Neuronal stem cell (in vitro differentiated cells): ENCODE measurements at regions not wholly inside any gene's neighbourhood (a gene's known extent, or its start where the extent isn't known, plus 50 kb on each side); places are given as distances from the start of the nearest gene placed in this dataset.

Source experiments
- DNase-seq: peaks from one replicate; pipeline ENCODE4 v3.0.0-alpha.2; 2013; ENCODE audit warnings: low spot score
- H2AFZ ChIP-seq: one replicate; pipeline ENCODE4 v1.6.1; 2013; ENCODE audit warnings: mild to moderate bottlenecking, low read length, inconsistent platforms
- H2AK5ac ChIP-seq: 2 replicates; pipeline ENCODE4 v1.6.1; 2013; ENCODE audit warnings: low read depth, mild to moderate bottlenecking, inconsistent platforms, low read length, moderate library complexity, mixed read lengths
- H2BK120ac ChIP-seq: 2 replicates; pipeline ENCODE4 v1.6.1; 2013; ENCODE audit warnings: low read depth, mild to moderate bottlenecking, inconsistent platforms, low read length, moderate library complexity, mixed read lengths
- H2BK12ac ChIP-seq: one replicate; pipeline ENCODE4 v1.6.1; 2013; ENCODE audit warnings: low read length, inconsistent platforms
- H2BK15ac ChIP-seq: 2 replicates; pipeline ENCODE4 v1.6.1; 2013; ENCODE audit warnings: mild to moderate bottlenecking, low read length, inconsistent platforms, mixed read lengths
- H2BK5ac ChIP-seq: one replicate; pipeline ENCODE4 v1.6.1; 2013; ENCODE audit warnings: inconsistent platforms, mild to moderate bottlenecking, low read length, moderate library complexity
- H3K14ac ChIP-seq: one replicate; pipeline ENCODE4 v1.6.1; 2013; ENCODE audit warnings: low read length, inconsistent platforms
- H3K18ac ChIP-seq: 2 replicates; pipeline ENCODE4 v1.6.1; 2013; ENCODE audit warnings: low read length, inconsistent platforms
- H3K23ac ChIP-seq: 2 replicates; pipeline ENCODE4 v1.6.1; 2013; ENCODE audit warnings: low read depth, mild to moderate bottlenecking, mixed read lengths, low read length, inconsistent platforms; ENCODE audit not compliant: poor library complexity
- H3K27ac ChIP-seq: replicated peaks from 3 replicates; pipeline ENCODE4 v1.5.1; 2013; ENCODE audit warnings: low read length, inconsistent platforms
- H3K27me3 ChIP-seq, 3 experiments: 2 replicates each; pipeline ENCODE4 v1.6.1; 2013; ENCODE audit warnings: low read length in 3 of 3, mild to moderate bottlenecking in 2 of 3, inconsistent platforms in 1 of 3, low read depth in 1 of 3, mixed read lengths in 1 of 3, moderate library complexity in 1 of 3; ENCODE audit not compliant: control insufficient read depth in 3 of 3, insufficient read depth in 3 of 3
- H3K36me3 ChIP-seq, 2 donors: replicated peaks in 1 of 2; 2 replicates each; pipeline ENCODE4 v1.6.1; 2013; ENCODE audit warnings: low read length in 2 of 2; ENCODE audit not compliant: control insufficient read depth in 2 of 2, insufficient read depth in 2 of 2
- H3K4ac ChIP-seq: 2 replicates; pipeline ENCODE4 v1.6.1; 2013; ENCODE audit warnings: inconsistent platforms, mild to moderate bottlenecking, low read length, moderate library complexity
- H3K4me1 ChIP-seq, 2 donors: 1 replicate in 1 of 2; 2 replicates in 1 of 2; pipeline ENCODE4 v1.6.1; 2013; ENCODE audit warnings: low read length in 2 of 2, low read depth in 1 of 2; ENCODE audit not compliant: control insufficient read depth in 2 of 2, insufficient read depth in 1 of 2
- H3K4me2 ChIP-seq: one replicate; pipeline ENCODE4 v1.6.1; 2013; ENCODE audit warnings: mild to moderate bottlenecking, low read length, inconsistent platforms; ENCODE audit not compliant: insufficient read depth, poor library complexity, severe bottlenecking
- H3K4me3 ChIP-seq, 2 donors: 2 replicates each; pipeline ENCODE4 v1.5.1; 2013; ENCODE audit warnings: low read length in 2 of 2, mild to moderate bottlenecking in 2 of 2, inconsistent platforms in 1 of 2, moderate library complexity in 1 of 2
- H3K79me1 ChIP-seq: one replicate; pipeline ENCODE4 v1.6.1; 2013; ENCODE audit warnings: low read depth, mild to moderate bottlenecking, inconsistent platforms, low read length, moderate library complexity
- H3K9ac ChIP-seq: one replicate; pipeline ENCODE4 v1.6.1; 2013; ENCODE audit warnings: mild to moderate bottlenecking, low read depth, low read length, inconsistent platforms; ENCODE audit not compliant: poor library complexity
- H3K9me3 ChIP-seq, 2 donors: replicated peaks in 1 of 2; 2 replicates each; pipeline versions ENCODE3 to v1.6.1; 2013; ENCODE audit warnings: low read length in 2 of 2, mild to moderate bottlenecking in 2 of 2, inconsistent platforms in 1 of 2, low read depth in 1 of 2, mixed read lengths in 1 of 2, moderate library complexity in 1 of 2; ENCODE audit not compliant: control insufficient read depth in 2 of 2, insufficient read depth in 1 of 2
- H4K8ac ChIP-seq: one replicate; pipeline ENCODE4 v1.6.1; 2013; ENCODE audit warnings: low read depth, mild to moderate bottlenecking, inconsistent platforms, low read length, moderate library complexity
- H4K91ac ChIP-seq: one replicate; pipeline ENCODE4 v1.6.1; 2013; ENCODE audit warnings: low read length, low read depth, mild to moderate bottlenecking, inconsistent platforms; ENCODE audit not compliant: poor library complexity
- WGBS, 2 donors: extraction: QIAGEN DNeasy Blood & Tissue Kit; methylation state at CpG; one replicate each; pipeline ENCODE4 v1.1.7; 2013; ENCODE audit warnings: missing lambda C conversion rate in 2 of 2, mixed read lengths in 1 of 2; ENCODE audit not compliant: insufficient read length in 2 of 2, insufficient replicate concordance in 1 of 2; ENCODE audit errors: extremely low coverage in 2 of 2; 5-methylcytosine and 5-hydroxymethylcytosine counted together

DNA sequence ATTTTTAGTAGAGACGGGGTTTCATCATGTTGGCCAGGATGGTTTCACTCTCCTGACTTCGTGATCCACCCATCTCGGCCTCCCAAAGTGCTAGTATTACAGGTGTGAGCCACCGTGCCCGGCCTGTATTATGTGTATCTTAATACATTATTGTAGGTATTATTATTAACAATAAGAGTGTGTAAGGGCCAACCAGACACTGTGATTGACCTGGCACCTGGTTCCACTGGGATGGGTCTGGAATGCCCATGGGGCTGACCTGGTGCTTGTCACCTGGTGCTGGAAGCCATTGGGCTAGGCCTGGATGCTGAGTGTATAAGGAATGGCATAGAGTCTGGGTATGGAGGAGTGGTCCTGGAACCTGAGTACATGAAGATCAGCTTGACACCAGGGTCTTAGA is 906.9 kb upstream of the TMEFF2 start:
- Histone ChIP-seq H3K4me2 (no peak overlapping the region), H2BK5ac (no peak overlapping the region), H2BK15ac (no peak overlapping the region), H2AFZ (no peak overlapping the region), H2BK12ac (no peak overlapping the region), H3K4ac (no peak overlapping the region), H3K27me3 (no peaks in the 10 kb centered on the region), H3K79me1 (no peaks in the 10 kb centered on the region), H3K14ac (no peak overlapping the region), H3K23ac (peak overlapping the region; percentile 16), H3K27ac (no peak overlapping the region), H2BK120ac (no peak overlapping the region), H3K18ac (no peak overlapping the region), H3K36me3 (no peaks in the 10 kb centered on the region), H4K8ac (no peak overlapping the region), H3K9me3 (no peaks in the 10 kb centered on the region), H3K9ac (no peak overlapping the region), H3K4me3 (no peak overlapping the region), H2AK5ac (no peak overlapping the region), H3K4me1 (no peaks in the 10 kb centered on the region), H4K91ac (no peak overlapping the region)
- no peak for DNase-seq
- no CpG with 5 or more reads among the region's 5 CpGs for WGBS, 2 donors

DNA sequence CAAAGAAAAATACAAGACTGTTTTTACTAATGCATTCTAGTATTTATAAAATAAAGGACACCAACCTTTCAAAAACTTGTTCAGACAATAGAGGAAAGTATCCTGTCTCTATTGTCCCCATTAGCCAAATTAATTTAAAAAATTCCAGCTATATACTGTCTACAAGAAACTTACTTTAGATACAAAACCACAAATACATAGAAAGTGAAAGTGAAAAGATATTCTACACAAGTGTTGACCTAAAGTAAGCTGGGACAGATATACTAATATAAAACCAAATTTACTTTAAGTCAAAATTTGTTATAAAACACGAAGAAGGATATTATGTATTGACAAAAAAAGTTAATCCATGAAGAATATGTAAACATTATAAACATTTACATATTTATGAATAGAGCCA is 893.3 kb upstream of the TMEFF2 start:
- H3K79me1 ChIP-seq, result no peaks in the 10 kb centered on the region
- no peak overlapping the region for H3K14ac ChIP-seq
- H3K4me3 ChIP-seq, result no peak overlapping the region
- no peak overlapping the region for H2BK12ac ChIP-seq
- H3K27me3 ChIP-seq, result no peaks in the 10 kb centered on the region
- H2BK120ac ChIP-seq, result no peak overlapping the region
- no peak overlapping the region for H2AK5ac ChIP-seq
- H3K23ac ChIP-seq, result no peak overlapping the region
- H2AFZ ChIP-seq, result no peak overlapping the region
- no peak overlapping the region for H3K4ac ChIP-seq
- H3K9ac ChIP-seq, result no peak overlapping the region
- no peak overlapping the region for H3K4me2 ChIP-seq
- no peak overlapping the region for H4K91ac ChIP-seq
- no CpG with 5 or more reads among the region's 1 CpG for WGBS, 2 donors
- DNase-seq, result no peak
- no peak overlapping the region for H3K27ac ChIP-seq
- no peaks in the 10 kb centered on the region for H3K9me3 ChIP-seq
- H3K36me3 ChIP-seq, result no peaks in the 10 kb centered on the region
- no peak overlapping the region for H2BK15ac ChIP-seq
- no peak overlapping the region for H2BK5ac ChIP-seq
- H3K18ac ChIP-seq, result no peak overlapping the region
- no peaks in the 10 kb centered on the region for H3K4me1 ChIP-seq
- no peak overlapping the region for H4K8ac ChIP-seq

DNA sequence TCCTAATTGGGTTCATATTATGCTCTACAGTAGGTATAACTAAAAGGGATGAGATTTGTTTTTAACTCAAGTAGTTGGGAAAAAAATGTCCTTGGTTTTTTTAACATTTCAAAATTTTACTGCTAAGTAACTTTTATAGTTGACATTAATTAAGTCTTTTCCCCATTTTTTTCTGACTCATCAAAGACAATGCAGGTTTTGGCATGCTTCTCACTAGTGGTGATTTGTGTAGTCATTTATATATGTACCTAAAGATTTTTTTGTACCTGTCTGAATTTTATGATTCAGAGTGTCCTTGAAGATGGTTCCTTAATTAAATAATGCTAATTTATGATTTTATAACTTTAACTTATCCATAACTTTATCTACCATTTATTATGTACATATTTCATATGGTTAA is 882.3 kb upstream of the TMEFF2 start:
- DNase-seq, result no peak
- Histone ChIP-seq H3K27me3 (no peaks in the 10 kb centered on the region), H3K4me1 (no peaks in the 10 kb centered on the region), H4K8ac (no peak overlapping the region), H3K14ac (no peak overlapping the region), H3K36me3 (no peaks in the 10 kb centered on the region), H3K18ac (no peak overlapping the region), H3K4ac (no peak overlapping the region), H4K91ac (no peak overlapping the region), H3K9me3 (no peaks in the 10 kb centered on the region), H2BK5ac (no peak overlapping the region), H2BK120ac (no peak overlapping the region), H3K27ac (no peak overlapping the region), H2BK12ac (no peak overlapping the region), H3K4me2 (no peak overlapping the region), H3K9ac (no peak overlapping the region), H3K4me3 (no peak overlapping the region), H2AK5ac (no peak overlapping the region), H2AFZ (no peak overlapping the region), H3K79me1 (no peaks in the 10 kb centered on the region), H3K23ac (no peak overlapping the region), H2BK15ac (no peak overlapping the region)

GRCh38 chr2:193074933-193075332 is 880.2 kb upstream of the TMEFF2 start:
- Histone ChIP-seq H3K27me3 (no peaks in the 10 kb centered on the region), H3K27ac (no peak overlapping the region), H4K8ac (no peak overlapping the region), H4K91ac (no peak overlapping the region), H3K23ac (no peak overlapping the region), H3K4me3 (no peak overlapping the region), H3K18ac (no peak overlapping the region), H2BK12ac (no peak overlapping the region), H2BK120ac (no peak overlapping the region), H2BK5ac (no peak overlapping the region), H3K4ac (no peak overlapping the region), H3K4me2 (no peak overlapping the region), H3K4me1 (no peaks in the 10 kb centered on the region), H2BK15ac (no peak overlapping the region), H2AK5ac (no peak overlapping the region), H3K9me3 (peaks cover 3 to 4% of the 10 kb centered on the region in 2 donors), H3K36me3 (peaks cover 0 to 4% of the 10 kb centered on the region in 2 donors), H3K9ac (no peak overlapping the region), H3K14ac (no peak overlapping the region), H2AFZ (no peak overlapping the region), H3K79me1 (no peaks in the 10 kb centered on the region)
- WGBS, 2 donors, result no CpG with 5 or more reads among the region's 2 CpGs
- no peak for DNase-seq
